ENCODE measurements at regions not wholly inside any gene's neighbourhood (a gene's known extent, or its start where the extent isn't known, plus 50 kb on each side); places are given as distances from the start of the nearest gene placed in this dataset.
A peak's percentile ranks its signal among the peaks of the same experiment; 100 is the strongest.

DNA sequence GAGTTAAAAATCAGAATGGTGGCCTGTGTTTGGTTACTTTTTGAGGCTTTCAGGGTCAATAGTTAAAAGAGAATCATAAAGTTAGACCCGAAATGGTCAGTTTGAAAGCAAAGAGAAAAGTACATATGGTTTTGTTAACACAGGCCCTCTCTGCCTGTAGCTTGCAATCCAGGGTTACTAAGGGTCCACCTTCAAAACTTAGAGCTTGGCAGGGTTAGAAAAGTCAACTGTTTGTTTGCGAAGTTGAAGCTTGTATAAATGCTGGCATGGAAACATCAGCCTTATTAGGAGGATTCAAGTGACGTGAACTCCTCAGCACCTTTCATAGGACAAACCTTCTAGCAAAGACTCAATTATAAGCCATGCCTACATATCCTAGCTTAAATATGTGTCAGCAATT, 196.3 kb upstream of the SEMA3A start:
- no peak for DNase-seq
- intact Hi-C loops (cut with DNase I) = no loop called here

DNA sequence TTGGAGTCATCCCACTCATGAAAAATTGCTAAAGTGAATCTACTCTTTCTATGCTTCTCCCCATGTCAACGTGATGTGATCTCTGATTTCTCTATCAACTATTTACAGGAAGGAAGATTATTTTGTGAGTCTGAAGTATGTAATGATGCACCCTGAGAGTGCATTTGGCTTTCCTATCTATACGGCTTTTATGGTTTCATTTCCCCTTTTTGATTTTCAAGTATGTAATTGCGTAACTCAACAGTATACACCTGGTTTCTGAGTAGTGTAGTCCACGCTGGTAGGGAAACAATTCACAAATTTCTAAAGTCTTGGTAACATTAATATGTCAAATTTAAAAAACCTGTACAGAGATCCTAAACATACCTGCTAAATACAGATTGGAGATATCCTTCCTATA, 194.7 kb upstream of the SEMA3A start:
- intact Hi-C loops (cut with DNase I) = no loop called here
- DNase-seq = no peak

DNA sequence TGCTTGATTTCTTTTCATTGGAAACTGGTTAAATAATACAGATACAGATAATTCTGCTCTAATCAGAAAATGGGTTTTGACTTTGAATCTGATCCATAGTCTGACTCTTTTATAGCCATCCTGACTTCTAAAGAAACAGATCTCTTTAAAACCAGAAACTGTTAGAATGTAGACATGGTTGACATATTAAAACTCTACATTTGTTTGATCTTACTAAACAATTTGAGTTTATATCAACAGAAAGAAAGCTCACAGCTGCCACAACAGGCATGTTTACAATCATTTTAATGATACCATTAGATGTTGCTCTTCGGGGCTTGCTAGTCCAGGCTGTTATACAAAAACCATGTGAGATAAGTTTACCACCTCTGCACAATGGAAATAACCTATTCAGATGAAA, 193.0 kb upstream of the SEMA3A start:
- intact Hi-C loops (cut with DNase I) = no loop called here
- no peak for DNase-seq

DNA sequence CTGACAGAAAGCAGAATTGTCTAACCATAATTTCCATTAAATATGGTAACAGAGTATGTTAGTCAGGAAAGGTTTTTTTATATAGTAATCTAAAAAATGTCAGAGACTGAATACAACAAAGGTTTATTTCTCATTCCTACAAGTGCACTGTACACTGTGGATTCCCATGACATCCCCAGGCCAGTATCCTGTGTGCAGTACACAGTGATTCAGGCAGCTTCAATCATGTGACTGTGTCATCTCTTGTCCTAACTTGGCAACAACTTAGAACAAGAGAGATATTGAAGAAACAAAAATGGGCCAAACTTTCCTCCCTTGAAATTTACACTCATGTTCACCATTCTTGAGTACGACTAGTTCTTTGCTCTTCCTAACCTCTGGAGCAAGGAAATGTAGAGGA, 189.8 kb upstream of the SEMA3A start:
- intact Hi-C loops (cut with DNase I) = no loop called here

DNA sequence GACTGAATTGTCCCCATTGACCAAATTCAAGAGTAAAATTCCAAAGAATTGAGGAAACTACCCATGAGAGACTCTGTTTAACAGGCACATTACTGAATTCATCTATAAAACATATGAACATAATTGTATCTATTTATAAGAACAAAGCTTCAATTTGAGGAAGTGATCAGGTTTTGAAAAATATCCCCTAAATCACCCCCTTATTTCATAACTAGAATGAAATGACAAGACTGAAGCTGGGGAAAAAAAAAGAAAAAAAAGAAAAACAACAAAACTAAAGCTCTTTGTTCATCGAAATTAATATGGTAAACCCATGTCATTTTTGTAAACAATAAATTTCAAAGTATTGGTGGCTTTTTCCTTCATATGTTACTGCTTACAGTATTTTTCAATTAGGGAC, 184.9 kb upstream of the SEMA3A start:
- DNase-seq = no peak
- intact Hi-C loops (cut with DNase I) = no loop called here

More for the DNA sequence above, 189.8 kb upstream of the SEMA3A start:
- no peak for DNase-seq

DNA sequence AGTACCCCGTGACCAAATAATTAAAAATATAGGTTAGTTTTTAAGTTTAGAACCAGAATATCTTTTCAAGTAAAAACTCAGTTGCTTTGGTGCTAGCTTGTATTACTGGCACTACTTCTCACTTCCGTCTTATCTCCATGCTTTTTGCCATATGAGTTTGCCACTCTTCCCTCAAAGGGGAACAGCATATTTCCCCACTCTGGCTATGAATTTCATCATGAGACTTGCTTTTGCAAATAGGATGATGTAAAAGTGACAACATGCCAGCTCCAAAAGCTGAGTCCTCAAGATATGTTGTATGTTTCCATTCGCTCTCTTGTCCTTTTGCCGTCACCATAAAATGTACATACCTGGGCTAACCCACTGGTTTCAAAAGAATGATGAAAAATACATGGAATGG, 178.1 kb upstream of the SEMA3A start:
- intact Hi-C loops (cut with DNase I) = no loop called here

DNA sequence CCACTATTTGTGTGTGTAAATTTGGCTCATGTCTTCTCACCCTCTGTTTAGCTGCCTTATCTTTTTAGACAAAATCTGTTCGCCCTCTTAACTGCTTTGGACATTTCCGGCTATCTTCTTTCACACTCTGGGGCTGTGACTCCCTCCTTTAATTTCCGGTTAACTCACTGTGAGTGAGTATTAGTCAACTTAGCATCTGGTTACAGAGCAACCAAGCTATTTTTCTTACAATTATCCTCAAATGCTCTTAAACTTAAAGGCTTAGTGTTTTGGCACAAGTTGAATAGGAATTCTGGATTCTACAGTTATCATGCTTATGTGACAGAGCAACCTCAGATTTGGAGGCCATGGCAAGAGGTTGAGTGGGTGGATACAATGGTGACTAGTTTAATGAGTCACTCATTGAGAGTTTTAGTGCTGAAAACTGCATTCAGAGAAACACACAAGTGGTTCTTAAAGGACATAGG, 177.6 kb upstream of the SEMA3A start:
- intact Hi-C loops (cut with DNase I) = no loop called here
- peak in 4 of 42 donors; percentile 1 to 9 (median 6) for DNase-seq

More for the DNA sequence above, 178.1 kb upstream of the SEMA3A start:
- DNase-seq = no peak

DNA sequence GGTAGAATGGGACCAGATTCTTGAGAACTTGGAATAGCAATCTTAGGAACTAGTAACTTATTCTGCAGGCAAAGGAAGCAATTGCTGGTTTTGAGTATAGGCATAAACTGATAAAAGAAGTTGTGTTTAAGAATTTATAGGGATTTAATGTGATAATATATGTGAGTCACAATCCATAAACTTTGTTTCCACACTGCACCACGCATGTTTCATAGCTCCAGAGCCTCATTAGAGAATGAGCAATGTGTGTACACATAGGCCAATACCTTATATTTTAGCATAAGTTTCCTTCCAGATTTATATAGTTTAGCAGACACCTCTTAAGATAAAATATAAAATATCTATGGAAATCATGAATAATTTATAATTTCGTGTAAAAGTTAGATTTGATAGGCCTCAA, 175.5 kb upstream of the SEMA3A start:
- no peak for DNase-seq
- intact Hi-C loops (cut with DNase I) = no loop called here

DNA sequence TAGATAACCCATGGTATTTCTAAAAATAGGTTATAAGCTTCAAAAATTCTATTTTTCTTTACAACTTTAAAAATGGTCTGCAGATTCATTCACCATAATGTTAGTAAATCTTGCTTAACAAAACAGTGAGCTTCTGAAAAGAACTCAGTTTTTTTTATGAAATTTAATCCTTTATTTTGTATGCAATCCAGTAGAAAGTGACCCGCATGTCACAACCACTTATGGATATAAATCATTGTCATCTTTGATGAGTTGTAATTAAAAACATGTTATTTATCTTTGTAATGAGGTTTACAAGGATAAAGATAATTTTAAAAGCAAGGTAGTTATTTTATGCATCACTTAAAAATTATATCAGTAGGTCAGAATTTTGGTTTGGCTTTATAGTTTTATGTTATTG, 173.5 kb upstream of the SEMA3A start:
- intact Hi-C loops (cut with DNase I) = no loop called here
- DNase-seq = no peak

DNA sequence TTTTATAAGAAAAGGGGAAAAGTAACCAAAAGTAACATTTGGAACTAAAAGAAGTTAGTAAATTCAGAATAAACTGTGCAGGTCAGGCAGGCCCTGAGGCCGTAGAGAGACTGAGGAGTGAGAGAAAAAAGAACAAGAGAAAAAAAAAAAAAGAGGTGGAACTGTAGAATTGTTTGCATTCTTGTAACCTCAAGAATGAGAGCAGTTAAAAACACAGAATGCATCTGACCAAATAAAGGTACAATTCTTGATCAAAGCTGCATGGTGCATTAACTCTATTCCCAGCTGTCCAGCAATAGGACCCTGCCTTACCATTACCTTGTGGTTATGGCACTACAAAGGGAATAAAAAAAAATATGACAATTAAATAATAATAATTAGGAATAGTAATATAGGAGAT, 170.1 kb upstream of the SEMA3A start:
- intact Hi-C loops (cut with DNase I) = no loop called here
- no peak for DNase-seq

DNA sequence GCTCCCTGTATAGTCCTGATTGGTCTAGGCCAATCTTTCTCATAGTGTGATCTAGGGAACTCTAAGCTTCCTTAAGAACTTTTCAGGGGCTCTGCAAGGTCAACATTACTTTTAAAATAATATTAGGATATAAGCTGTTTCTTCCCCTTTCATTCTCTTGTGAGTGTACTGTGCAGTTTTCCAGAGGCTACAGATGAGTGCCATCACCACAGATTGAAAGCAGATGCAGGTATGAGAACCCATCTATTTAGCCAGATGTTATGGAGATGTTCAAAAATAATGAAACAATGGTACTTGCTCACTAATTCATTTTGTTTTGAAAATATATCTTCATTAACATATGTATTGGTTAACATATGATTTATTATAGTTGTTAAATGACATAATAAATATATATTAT, 169.2 kb upstream of the SEMA3A start:
- intact Hi-C loops (cut with DNase I) = no loop called here
- no peak for DNase-seq

DNA sequence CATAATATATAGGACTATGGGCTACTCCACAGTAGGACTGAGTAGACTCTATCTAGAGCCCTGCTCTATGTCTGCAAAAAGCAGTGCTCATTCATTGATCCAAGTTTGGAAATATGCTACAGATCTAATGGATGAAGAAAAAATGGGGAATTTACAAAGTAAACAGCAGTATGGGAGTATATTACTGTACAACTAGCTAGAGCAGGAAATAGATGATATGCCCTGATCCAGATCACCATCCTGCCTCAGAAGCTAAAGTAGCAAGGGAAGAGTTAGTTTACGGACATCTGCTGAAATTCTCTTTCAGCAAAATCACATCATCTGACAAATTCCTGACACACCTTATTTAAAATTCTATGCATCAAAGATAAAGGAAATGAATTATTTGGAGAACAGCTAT, 168.2 kb upstream of the SEMA3A start:
- intact Hi-C loops (cut with DNase I) = no loop called here
- no peak for DNase-seq

DNA sequence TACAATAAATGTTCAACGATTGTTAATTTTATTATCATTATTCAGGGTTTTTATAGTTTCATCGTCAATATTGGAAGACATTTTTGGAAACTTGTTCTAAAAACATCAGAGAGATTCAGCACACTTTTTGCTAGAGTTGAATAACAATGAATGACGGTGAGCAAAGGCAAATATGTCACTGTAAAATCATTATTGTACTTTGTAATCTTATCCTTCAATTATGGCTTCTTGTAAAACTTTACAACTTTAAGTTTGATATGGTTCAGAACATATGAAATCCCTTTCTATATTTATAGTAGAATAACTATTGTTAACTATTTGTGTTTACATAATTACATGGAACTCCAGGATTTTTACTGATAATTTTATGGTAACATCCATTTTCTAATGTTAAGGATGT, 167.8 kb upstream of the SEMA3A start:
- intact Hi-C loops (cut with DNase I) = no loop called here

DNA sequence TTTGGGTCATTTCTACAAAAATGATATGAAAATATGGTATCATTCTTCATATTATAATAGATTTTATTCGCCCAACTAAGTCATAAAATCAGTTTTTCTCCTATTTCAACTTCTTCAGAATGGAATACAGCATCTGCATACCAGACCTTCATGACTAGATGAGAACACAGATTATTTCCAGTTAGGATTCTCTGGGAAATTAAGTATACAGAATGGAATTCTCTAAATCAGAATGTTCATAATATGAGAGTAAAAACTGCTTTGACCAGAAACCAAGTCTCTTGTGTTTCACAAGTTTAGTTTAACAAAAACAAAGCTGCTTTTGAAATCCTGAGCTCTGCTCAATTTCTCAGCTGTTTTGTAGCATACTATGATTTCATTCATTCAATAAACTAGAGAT, 160.3 kb upstream of the SEMA3A start:
- DNase-seq = no peak
- intact Hi-C loops (cut with DNase I) = no loop called here

More for the DNA sequence above, 167.8 kb upstream of the SEMA3A start:
- no peak for DNase-seq

DNA sequence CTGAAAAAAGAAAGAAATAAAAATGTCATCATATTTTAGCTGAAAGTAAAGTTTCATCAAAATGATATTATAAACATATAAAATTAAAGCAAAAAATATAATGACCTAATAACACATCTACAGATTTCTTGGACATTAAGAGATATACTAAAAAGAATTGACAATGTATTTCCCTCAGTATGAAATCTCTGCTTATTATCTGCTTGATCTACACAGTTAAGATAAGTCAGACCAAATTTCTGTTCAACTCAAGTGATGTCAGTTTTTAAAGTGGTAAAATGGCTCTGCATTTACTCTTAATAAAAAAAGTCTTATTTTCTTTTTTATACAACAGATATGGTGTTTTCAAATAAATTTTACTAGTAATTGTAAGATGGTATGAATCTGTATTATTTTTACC, 159.4 kb upstream of the SEMA3A start:
- intact Hi-C loops (cut with DNase I) = no loop called here
- DNase-seq = no peak

DNA sequence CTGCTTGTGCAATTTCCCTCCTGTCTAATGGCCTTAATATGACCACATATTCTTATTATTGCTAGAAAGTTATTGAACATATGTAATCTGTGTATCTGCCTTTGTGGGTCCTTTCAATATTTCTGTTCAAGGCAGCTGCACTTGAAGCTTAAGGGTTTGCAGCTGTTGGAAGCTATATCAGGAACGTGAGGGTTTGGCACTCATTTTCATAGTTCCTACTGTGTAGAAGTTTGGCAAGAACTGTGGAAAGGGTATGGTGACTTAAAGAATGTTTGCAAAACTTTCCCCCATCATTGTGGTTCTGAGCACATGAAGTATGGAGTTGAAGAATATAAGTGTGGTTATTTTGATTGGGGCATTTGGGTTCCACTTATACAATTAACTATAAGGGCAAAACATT, 144.7 kb upstream of the SEMA3A start:
- DNase-seq = no peak

DNA sequence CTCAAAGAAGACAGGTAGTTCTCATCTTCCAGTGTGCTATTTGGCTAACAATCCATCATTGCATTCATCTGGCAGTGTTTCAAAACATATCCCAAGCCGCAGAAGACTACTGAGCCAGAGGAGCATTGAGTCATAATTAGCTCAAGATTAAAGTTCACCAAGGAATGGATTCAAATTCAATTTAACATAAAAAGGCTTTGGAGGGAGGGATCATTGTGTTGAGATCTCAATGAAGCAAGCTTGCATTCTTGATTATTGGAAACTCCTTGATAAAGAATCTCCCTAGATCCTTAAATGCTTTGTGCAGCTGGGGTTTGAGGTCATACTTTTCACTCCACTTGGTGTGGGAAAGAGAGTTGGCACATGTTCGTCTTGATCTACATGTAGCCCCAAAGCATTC, 142.8 kb upstream of the SEMA3A start:
- DNase-seq = no peak
- intact Hi-C loops (cut with DNase I) = no loop called here

More for the DNA sequence above, 144.7 kb upstream of the SEMA3A start:
- intact Hi-C loops (cut with DNase I) = no loop called here

DNA sequence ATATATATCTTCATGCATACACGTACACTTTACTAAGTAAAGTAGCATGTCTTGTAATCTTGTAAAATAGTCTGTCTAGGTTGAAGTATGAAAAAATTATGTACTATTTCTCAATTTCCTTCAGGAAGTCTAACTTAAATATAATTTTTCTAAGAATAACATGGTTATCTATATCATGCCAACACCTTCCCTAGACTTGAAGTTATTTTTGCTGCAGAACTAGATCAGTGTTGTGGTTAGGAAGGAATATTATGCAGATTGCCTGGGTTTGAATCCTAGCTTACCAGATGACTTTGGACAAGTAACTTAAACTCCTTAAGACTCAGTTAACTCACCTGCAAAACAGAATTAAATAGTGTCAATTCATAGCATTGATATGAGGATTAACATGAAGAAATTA, 142.2 kb upstream of the SEMA3A start:
- intact Hi-C loops (cut with DNase I) = no loop called here
- no peak for DNase-seq

DNA sequence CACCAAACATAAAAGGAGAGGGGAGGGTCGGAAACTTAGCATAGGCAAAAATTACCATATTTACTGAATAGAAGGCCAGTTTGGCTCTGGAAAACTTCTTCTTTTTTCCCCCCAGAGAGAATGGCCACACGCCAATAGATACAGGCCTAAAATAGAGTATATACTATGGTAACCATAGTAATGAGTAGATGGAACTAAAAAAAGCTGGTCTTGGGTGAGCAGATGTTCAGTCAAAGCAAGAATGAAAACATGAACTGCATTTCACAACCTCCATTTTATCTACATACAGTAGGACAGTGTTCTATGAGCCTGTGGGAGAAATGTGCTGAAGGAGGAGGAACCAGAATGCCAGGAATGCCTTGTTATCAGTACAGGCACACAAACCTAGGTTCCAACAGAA, 141.7 kb upstream of the SEMA3A start:
- intact Hi-C loops (cut with DNase I) = no loop called here
- DNase-seq = no peak

DNA sequence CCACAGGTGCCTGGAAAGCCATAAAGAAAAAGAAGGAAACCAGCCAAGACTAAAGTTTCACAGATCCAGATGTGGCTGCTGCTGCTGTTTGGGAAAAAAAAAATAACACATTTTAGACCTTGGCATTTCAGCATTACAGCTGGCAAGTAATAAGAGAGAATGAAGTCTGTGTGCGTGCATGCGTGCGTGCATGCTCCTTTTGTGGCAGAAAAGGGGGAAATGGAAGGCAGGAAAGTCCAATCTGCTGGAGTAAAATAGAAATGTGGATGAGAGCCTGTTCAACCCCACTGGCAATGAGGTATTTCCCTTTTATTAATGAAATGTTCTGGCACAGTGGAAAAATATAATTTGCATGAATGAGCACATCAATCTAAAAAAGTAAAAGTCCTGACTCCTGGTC, 137.0 kb upstream of the SEMA3A start:
- no peak for DNase-seq
- intact Hi-C loops (cut with DNase I) = no loop called here

DNA sequence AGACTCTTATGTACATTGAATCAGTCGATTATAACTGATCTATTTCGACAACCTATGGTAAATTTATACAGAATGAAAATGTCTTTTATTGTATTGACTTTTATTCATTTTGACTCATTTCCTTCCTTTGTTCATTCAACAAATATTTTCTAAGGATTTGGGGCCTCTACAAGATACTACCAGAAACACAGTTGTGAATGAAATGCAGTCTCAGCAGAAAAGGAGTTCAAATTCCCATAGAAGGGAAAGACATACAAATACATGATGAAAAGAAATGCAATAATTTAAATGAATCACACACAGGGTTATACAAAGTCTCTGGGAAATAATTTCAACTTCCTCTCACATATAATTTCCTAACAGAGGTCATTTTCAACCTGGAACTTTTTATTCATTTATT, 134.0 kb upstream of the SEMA3A start:
- no peak for DNase-seq
- intact Hi-C loops (cut with DNase I) = no loop called here

DNA sequence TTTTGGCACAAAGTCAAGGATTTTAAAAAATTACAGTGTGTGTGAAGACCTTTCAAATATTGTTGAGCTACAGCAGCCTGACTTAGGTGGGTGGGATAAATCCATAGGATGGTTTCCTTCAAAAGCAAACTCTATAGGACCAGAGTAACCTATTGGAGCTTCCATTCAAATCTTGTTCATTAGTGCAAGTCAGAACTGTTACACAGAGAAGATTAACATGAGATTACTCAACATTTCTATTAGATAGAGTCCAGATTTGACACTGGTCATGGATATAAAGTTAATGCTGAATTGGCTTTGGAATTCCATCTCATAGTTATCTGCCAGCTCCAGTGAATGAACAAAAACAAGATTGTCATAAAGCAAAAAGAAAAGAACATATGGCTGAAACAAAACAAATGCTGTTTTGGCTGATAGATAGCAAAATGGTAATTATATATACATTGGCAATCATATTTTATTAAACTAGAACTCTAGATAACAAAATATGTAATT, 129.6 kb upstream of the SEMA3A start:
- DNase-seq = no peak
- intact Hi-C loops (cut with DNase I) = no loop called here
